Brain microvascular endothelial cell (primary cell): ENCODE measurements at regions not wholly inside any gene's neighbourhood (a gene's known extent, or its start where the extent isn't known, plus 50 kb on each side); places are given as distances from the start of the nearest gene placed in this dataset.
"Not testable (repeated sequence)": the region's sequence is repeated elsewhere in the genome, so short reads cannot be mapped to it uniquely, and the experiment has no call there.

Experiments
- DNase-seq: peaks from one replicate; pipeline ENCODE4 v3.0.0-alpha.2; 2020
- H3K27ac ChIP-seq: fragments of 250-450 bp; sonication (Bioruptor Pico); 2 replicates; pipeline ENCODE4 v1.5.1; 2020; ENCODE audit warnings: mild to moderate bottlenecking, moderate library complexity
- H3K27me3 ChIP-seq: fragments of 250-450 bp; sonication (Bioruptor Pico); replicated peaks from 2 replicates; pipeline ENCODE4 v1.5.1; 2020; ENCODE audit warnings: mild to moderate bottlenecking
- H3K36me3 ChIP-seq: fragments of 250-450 bp; sonication (Bioruptor Pico); replicated peaks from 2 replicates; pipeline ENCODE4 v1.5.1; 2020; ENCODE audit warnings: mild to moderate bottlenecking
- H3K4me3 ChIP-seq: 2 replicates; pipeline ENCODE4 v1.5.1; 2011; ENCODE audit warnings: low read depth, mild to moderate bottlenecking, control low read depth, low read length, moderate library complexity
- in situ Hi-C: cut with HindIII; loops from 2 replicates; pipeline ENCODE4 v1.10.0; 2017; ENCODE audit warnings: low sequenced_read_pairs, low pct_ligation_motif_present
- TF ChIP-seq, protein P1 (sequence below): IDR thresholded peaks from 2 replicates; pipeline ENCODE4 v1.5.1; 2011; ENCODE audit warnings: low read depth, mild to moderate bottlenecking, moderate library complexity, low read length, control low read depth, inconsistent platforms; ENCODE audit errors: missing control alignments

DNA sequence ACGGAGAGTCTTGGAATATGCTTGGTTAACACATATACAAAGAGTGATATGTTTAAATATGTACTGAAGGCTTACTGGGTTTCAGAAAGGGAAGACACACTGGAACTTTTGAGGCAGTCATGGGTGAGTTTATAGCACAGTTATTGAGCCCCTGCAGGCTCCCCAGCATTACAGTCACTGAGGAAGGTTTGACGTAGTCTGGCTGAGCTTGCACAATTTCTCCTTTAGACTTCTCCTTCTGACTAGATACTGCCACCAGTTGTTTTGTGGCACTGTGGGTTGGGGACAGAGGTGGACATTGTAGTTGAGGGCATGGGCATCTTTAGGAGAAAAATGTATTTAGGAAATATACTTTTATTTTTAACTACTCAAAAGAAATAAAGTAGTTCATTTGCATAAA lies 285.4 kb downstream of the C11orf87 start:
- no peak overlapping the region for H3K4me3 ChIP-seq
- DNase-seq = no peak
- TF ChIP-seq, protein P1, sequence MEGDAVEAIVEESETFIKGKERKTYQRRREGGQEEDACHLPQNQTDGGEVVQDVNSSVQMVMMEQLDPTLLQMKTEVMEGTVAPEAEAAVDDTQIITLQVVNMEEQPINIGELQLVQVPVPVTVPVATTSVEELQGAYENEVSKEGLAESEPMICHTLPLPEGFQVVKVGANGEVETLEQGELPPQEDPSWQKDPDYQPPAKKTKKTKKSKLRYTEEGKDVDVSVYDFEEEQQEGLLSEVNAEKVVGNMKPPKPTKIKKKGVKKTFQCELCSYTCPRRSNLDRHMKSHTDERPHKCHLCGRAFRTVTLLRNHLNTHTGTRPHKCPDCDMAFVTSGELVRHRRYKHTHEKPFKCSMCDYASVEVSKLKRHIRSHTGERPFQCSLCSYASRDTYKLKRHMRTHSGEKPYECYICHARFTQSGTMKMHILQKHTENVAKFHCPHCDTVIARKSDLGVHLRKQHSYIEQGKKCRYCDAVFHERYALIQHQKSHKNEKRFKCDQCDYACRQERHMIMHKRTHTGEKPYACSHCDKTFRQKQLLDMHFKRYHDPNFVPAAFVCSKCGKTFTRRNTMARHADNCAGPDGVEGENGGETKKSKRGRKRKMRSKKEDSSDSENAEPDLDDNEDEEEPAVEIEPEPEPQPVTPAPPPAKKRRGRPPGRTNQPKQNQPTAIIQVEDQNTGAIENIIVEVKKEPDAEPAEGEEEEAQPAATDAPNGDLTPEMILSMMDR = no peak
- in situ Hi-C loops = no loop called here
- H3K27ac ChIP-seq = no peak overlapping the region
- no peaks in the 10 kb centered on the region for H3K27me3 ChIP-seq
- no peaks in the 10 kb centered on the region for H3K36me3 ChIP-seq

DNA sequence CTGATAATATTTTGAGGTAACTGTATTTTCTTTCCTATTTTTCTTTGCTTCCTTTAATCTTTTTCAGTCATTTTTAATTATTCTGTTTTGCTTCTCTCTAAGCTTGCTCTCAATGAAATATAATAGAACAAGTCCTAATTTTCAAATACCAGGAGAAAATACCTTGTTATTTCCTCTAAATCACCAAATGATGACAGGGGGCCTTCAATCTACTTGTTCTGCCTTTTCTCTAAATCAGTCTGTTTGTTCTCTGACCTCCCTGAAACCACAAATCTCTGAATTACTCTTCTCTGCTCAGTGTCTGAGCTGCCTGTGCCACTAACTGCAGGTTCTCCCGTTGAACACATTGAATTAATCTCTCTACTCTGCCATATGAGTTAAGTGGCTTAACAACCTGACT lies 286.2 kb downstream of the C11orf87 start:
- in situ Hi-C loops = no loop called here
- no peak for DNase-seq
- Histone ChIP-seq H3K4me3 (no peak overlapping the region), H3K27me3 (no peaks in the 10 kb centered on the region), H3K36me3 (no peaks in the 10 kb centered on the region), H3K27ac (no peak overlapping the region)
- TF ChIP-seq, protein P1 = no peak

DNA sequence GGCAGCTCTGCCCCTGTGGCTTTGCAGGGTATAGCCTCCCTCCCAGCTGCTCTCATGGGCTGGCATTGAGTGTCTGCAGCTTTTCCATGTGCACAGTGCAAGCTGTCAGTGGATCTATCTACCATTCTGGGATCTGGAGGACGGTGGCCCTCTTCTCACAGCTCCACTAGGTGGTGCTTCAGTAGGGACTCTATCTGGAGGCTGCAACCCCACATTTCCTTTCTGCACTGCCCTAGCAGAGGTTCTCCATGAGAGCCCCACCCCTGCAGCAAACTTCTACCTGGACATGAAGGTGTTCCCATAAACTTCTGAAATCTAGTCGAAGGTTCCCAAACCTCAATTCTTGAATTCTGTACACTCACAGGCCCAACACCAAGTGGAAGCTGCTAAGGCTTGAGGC lies 292.5 kb downstream of the C11orf87 start:
- DNase-seq, H3K27ac ChIP-seq, H3K36me3 ChIP-seq, H3K4me3 ChIP-seq, in situ Hi-C loops, H3K27me3 ChIP-seq: not testable (repeated sequence)

DNA sequence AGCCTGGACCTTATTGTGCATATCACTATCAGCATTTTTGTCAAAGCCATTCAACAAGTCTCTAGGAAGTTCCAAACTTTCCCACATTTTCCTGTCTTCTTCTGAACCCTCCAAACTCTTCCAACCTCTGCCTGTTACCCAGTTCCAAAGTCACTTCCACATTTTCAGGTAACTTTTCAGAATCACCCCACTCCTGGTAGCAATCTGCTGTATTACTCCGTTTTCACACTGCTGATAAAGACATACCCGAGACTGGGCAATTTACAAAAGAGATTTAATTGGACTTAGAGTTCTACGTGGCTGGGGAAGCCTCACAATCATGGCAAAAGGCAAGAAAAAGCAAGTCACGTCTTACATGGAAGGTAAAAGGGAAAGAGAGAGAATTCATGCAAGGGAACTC lies 293.4 kb downstream of the C11orf87 start:
- H3K36me3 ChIP-seq = not testable (repeated sequence)

DNA sequence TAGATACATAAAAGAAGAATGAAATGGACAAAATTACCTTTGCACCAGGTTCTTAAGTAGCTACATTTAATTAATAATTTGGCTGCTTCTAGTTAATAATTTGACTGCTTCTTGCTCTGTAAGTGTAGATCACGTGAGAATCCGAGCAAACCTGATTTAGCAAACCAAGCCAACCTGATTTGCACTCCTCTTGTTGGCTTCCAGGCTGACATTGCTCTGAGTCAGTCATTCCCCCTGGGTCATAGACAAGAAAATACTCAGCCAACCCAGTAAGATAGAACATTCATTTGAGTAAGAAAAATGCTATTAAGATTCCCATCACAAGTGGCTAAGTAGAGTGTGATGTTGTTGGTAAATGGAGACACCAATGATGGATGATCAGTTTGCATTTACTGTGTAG lies 304.1 kb downstream of the C11orf87 start:
- no peak for DNase-seq

More for the DNA sequence above, 293.4 kb downstream of the C11orf87 start:
- H3K27ac ChIP-seq, DNase-seq, H3K4me3 ChIP-seq, H3K27me3 ChIP-seq, in situ Hi-C loops: not testable (repeated sequence)

DNA sequence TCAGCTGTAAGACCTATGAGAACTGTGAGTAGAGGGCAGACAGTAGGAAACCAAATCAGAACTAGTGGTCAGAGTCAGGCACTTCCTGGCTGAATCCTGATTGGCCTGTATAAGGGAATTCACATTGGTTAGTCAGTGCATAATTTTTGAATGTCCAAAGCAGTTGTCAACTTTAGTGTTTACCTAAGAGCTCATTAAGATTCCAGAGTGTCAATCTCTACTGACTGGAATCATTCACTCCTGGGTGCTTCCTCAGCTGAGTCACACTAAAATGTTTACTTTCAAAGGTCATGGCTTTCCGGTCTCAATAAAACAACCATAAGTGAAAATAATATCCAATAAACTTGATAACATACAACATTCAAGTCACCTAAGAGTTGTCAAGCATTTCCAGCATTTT lies 306.1 kb downstream of the C11orf87 start:
- DNase-seq = no peak
- in situ Hi-C loops = no loop called here

More for the DNA sequence above, 304.1 kb downstream of the C11orf87 start:
- Histone ChIP-seq H3K27me3 (no peaks in the 10 kb centered on the region), H3K36me3 (no peaks in the 10 kb centered on the region), H3K4me3 (no peak overlapping the region), H3K27ac (no peak overlapping the region)
- in situ Hi-C loops = no loop called here
- TF ChIP-seq, protein P1 = no peak

DNA sequence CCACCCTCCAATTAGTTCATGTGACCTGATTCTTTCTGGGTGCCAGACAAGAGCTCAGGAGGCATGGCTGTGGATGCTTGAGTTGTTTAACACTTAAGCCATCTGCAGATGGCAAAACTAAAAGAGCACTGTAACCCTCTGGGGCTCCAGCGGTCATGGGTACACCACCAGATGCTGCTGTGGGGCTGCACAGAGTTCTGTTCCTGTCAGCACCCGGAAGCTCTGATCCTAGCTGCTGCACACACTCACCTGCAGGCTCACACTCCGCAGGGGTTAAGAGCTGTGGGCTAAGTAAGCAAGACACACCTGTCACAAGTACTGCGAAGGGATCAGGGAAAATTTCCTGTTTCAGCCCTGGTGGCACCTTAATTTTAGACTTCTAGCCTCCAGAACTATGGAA lies 307.8 kb downstream of the C11orf87 start:
- Histone ChIP-seq H3K4me3 (no peak overlapping the region), H3K27ac (no peak overlapping the region), H3K36me3 (no peaks in the 10 kb centered on the region), H3K27me3 (no peaks in the 10 kb centered on the region)
- DNase-seq = no peak
- in situ Hi-C loops = no loop called here
- TF ChIP-seq, protein P1 = no peak

More for the DNA sequence above, 306.1 kb downstream of the C11orf87 start:
- no peaks in the 10 kb centered on the region for H3K27me3 ChIP-seq
- TF ChIP-seq, protein P1 = no peak
- no peak overlapping the region for H3K4me3 ChIP-seq
- no peaks in the 10 kb centered on the region for H3K36me3 ChIP-seq
- no peak overlapping the region for H3K27ac ChIP-seq
